Epithelial cell of esophagus (primary cell): ENCODE measurements at regions not wholly inside any gene's neighbourhood (a gene's known extent, or its start where the extent isn't known, plus 50 kb on each side); places are given as distances from the start of the nearest gene placed in this dataset.

ENCODE experiments used
- DNase-seq: peaks from one replicate; pipeline ENCODE4 v3.0.0; 2010; ENCODE audit warnings: low read depth
- H3K4me3 ChIP-seq: 2 replicates; pipeline ENCODE4 v1.5.1; 2011; ENCODE audit warnings: mild to moderate bottlenecking, low read length, control low read depth
- TF ChIP-seq, protein P1 (sequence below): IDR thresholded peaks from 2 replicates; pipeline ENCODE4 v1.5.1; 2011; ENCODE audit warnings: low read depth, mild to moderate bottlenecking, low read length, control low read depth, inconsistent platforms; ENCODE audit not compliant: insufficient read depth; ENCODE audit errors: missing control alignments

DNA sequence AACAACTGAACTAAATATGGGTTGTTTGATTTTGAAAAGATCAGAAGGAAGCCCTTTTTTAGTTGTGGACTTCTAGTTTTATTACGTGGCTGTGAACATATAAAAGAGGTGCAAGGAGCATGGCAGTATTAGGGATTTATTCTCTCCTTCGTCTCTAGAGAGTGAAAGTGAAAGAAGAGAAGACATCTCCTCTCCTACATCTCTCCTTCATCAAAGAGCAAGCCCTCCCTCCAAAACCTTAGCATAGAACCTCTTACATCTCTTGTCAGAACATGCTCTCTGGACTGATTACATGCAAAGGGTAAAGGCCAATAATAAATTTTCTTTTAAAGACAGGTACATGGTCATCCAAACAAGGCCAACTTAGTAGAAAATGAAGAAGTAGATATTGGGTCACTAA lies 184.3 kb upstream of the IRX1 start:
- H3K4me3 ChIP-seq = no peak overlapping the region
- DNase-seq = no peak
- TF ChIP-seq, protein P1, sequence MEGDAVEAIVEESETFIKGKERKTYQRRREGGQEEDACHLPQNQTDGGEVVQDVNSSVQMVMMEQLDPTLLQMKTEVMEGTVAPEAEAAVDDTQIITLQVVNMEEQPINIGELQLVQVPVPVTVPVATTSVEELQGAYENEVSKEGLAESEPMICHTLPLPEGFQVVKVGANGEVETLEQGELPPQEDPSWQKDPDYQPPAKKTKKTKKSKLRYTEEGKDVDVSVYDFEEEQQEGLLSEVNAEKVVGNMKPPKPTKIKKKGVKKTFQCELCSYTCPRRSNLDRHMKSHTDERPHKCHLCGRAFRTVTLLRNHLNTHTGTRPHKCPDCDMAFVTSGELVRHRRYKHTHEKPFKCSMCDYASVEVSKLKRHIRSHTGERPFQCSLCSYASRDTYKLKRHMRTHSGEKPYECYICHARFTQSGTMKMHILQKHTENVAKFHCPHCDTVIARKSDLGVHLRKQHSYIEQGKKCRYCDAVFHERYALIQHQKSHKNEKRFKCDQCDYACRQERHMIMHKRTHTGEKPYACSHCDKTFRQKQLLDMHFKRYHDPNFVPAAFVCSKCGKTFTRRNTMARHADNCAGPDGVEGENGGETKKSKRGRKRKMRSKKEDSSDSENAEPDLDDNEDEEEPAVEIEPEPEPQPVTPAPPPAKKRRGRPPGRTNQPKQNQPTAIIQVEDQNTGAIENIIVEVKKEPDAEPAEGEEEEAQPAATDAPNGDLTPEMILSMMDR = no peak

DNA sequence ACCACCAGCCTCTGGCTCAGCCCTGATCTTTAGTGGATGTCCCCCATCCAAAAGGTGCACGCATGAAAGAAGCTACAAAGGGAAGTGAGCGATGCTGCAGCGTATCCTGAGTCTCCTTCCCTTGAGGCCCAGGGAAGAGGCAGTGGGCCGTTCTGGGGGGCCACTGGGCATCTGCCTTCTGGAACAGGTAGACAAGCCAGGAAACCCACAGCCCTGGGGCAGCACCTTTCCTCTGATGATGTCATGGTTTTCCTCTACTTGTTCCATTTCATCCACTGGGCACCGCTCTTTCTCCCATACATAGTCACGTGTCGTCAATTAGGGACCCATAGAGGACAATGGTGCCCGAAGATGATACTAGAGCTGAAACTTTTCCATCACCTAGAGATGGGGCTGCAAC lies 194.0 kb upstream of the IRX1 start:
- no peak for DNase-seq
- H3K4me3 ChIP-seq = no peak overlapping the region
- TF ChIP-seq, protein P1 = no peak

DNA sequence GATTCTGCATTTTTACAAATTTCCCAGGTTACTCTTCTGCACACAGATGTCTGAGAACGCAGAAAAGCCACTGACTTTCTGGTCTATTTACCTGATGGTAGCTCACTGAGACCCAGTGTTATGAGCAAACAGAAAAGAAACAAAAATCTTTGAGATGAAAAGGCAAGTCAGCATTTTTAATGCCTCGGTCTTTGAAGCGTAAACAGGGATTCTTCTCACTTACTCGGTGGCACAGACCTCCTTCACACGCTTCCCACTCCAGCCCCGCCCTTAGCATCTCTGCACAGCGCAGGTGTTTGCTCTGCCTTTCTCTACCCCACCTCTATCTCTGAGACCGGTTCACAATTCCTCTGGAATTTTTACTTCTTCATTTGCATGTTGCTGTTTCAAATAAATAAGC lies 195.0 kb upstream of the IRX1 start:
- DNase-seq = no peak
- TF ChIP-seq, protein P1 = no peak
- no peak overlapping the region for H3K4me3 ChIP-seq

DNA sequence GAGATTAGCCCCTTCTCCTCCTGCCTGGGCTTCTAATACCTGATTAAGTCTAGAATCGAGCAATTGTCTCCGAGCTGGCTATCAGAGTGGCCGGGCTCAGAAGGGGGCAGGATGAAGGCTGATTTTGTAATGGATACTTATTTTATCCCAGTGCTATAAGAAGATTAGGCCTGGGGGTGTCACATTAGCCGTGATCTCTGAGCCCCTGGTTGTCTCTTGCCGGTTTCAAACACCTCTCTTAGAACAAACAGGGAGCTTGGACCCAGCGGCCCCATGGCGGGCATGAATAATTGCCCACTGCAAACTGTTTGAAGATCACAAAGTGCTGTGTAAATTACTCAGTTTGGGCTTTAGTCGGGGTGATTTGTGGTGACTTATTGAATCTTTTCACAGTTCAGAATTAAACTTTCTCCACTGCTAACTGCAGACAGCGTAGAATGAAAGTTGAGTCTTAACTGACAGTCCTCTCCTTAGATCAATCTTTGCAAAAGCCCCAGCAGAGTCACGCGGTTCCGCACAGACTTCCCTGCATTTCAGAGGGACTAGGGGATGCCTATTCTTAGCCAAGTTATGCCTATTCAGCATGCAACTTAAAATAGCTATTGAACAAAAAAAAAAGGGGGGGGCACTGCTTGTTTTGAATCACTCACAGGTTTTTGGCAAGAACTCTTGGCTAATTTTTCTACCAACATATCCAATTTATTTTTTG lies 200.6 kb upstream of the IRX1 start:
- TF ChIP-seq, protein P1 = no peak
- no peak for DNase-seq
- no peak overlapping the region for H3K4me3 ChIP-seq

DNA sequence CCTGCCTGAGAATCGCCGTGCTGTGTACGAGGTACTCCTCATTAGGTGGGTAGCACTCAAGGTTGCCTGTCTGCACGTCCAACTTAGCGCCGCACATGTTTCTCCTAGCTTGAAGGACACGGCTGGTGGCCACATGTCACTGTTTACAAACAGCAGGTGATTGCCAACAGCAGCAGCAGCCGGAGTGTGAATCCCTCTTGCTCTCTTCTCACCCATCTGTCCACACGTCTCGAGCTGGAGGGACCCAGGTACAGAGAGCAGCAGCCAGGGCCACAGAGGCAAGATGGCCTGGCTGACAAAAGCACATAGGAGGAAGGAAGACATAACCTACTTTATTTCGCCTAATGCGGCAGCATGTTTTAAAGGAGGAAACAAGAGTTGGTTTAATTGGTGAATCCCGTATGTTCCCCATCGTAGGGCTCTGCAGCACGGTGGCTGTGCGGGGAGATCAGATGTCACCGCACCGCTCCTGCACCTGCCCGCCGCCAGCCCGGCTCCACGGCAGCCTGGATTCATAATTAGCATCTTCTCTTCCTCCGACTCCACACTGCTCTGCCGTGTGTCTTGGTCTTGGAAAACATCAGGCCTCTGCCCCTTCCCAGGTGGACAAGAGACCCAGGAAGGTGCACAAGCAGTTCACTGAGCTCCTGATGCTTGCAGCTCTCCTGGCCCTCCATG lies 201.6 kb upstream of the IRX1 start:
- H3K4me3 ChIP-seq = no peak overlapping the region
- TF ChIP-seq, protein P1 = no peak
- no peak for DNase-seq

DNA sequence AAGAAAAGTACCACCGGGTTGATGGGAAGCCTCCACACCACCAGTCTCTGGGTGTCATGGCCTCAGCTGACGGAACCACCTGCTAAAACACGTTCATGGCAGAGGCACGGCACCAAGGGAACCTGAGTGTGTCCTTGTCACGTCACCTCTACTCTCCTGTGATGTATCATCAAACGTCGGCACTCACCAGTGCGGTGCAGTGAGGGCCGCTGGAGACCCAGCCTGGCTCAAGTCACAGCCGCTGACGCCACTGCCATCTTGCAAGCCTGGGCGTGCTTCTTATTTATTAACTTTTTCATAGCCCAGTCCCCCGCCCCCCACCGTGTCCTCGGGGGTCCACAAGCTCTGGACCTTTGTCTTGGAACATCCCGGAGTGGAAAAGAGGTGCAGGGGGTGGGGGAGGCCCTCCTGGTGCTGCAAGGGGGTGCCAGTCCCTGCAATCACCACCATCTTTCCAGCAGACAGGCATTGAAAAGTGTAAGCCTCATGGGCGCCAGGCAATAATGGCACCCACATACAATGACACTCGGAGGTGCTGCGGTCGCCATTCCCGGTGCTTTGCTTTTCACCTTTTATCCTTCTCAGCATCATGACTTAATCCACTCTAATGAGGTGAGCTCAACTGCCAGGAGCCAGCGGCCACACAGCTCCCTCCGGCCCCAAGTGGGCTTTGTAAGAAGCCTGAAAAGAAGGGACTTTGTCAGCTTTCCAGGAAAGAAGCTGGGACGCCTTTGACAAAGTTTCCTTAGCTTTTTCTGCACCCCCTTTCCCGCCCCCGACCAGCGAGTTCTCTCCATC lies 202.3 kb upstream of the IRX1 start:
- TF ChIP-seq, protein P1 = no peak
- no peak for DNase-seq
- no peak overlapping the region for H3K4me3 ChIP-seq
